ENCODE measurements at regions not wholly inside any gene's neighbourhood (a gene's known extent, or its start where the extent isn't known, plus 50 kb on each side); places are given as distances from the start of the nearest gene placed in this dataset.
"Not testable (repeated sequence)": the region's sequence is repeated elsewhere in the genome, so short reads cannot be mapped to it uniquely, and the experiment has no call there.

GRCh38 chrX:96094616-96095015 is 590.0 kb upstream of the DIAPH2 start:
- no peak overlapping the region for H3K4me3 Mint-ChIP-seq
- no peaks in the 10 kb centered on the region for H3K27me3 Mint-ChIP-seq
- H3K4me1 Mint-ChIP-seq (ENCODE audit: unreplicated experiment): no peaks in the 10 kb centered on the region
- no peak for DNase-seq (ENCODE audit: extremely low spot score, unreplicated experiment)
- no peaks in the 10 kb centered on the region for H3K36me3 Mint-ChIP-seq
- H3K27ac Mint-ChIP-seq: no peak overlapping the region
- H3K9me3 Mint-ChIP-seq: no peaks in the 10 kb centered on the region
- no peak for TF ChIP-seq CTCF (conservative IDR thresholded peaks at IDR 0.05)

- TF ChIP-seq CTCF (conservative IDR thresholded peaks at IDR 0.05): no peak
- H3K27ac Mint-ChIP-seq: no peak overlapping the region
- H3K27me3 Mint-ChIP-seq: no peaks in the 10 kb centered on the region
- no peaks in the 10 kb centered on the region for H3K36me3 Mint-ChIP-seq
- DNase-seq (ENCODE audit: extremely low spot score, unreplicated experiment): no peak
- no peaks in the 10 kb centered on the region for H3K4me1 Mint-ChIP-seq (ENCODE audit: unreplicated experiment)
- no peak overlapping the region for H3K4me3 Mint-ChIP-seq
- no peaks in the 10 kb centered on the region for H3K9me3 Mint-ChIP-seq
Observed at GRCh38 chrX:96098471-96098870, 586.2 kb upstream of the DIAPH2 start.

- Mint-ChIP-seq H3K36me3 (no peaks in the 10 kb centered on the region), H3K4me3 (no peak overlapping the region), H3K27ac (no peak overlapping the region), H3K9me3 (no peaks in the 10 kb centered on the region), H3K27me3 (no peaks in the 10 kb centered on the region), H3K4me1 (ENCODE audit: unreplicated experiment) (no peaks in the 10 kb centered on the region)
- no peak for DNase-seq (ENCODE audit: extremely low spot score, unreplicated experiment)
- no peak for TF ChIP-seq CTCF (conservative IDR thresholded peaks at IDR 0.05)
Observed at GRCh38 chrX:96102997-96103396, 581.6 kb upstream of the DIAPH2 start.

- Mint-ChIP-seq H3K4me3 (no peak overlapping the region), H3K4me1 (ENCODE audit: unreplicated experiment) (no peaks in the 10 kb centered on the region), H3K27ac (no peak overlapping the region), H3K36me3 (no peaks in the 10 kb centered on the region), H3K27me3 (no peaks in the 10 kb centered on the region), H3K9me3 (no peaks in the 10 kb centered on the region)
- TF ChIP-seq CTCF (conservative IDR thresholded peaks at IDR 0.05): peak; percentile 66
- no peak for DNase-seq (ENCODE audit: extremely low spot score, unreplicated experiment)
Observed at GRCh38 chrX:96112689-96113088, 572.0 kb upstream of the DIAPH2 start.

GRCh38 chrX:96126182-96126581 is 558.5 kb upstream of the DIAPH2 start:
- peak; percentile 60 for TF ChIP-seq CTCF (conservative IDR thresholded peaks at IDR 0.05)
- no peak overlapping the region for H3K4me3 Mint-ChIP-seq
- H3K27ac Mint-ChIP-seq: no peak overlapping the region
- H3K9me3 Mint-ChIP-seq: peaks cover 4% of the 10 kb centered on the region
- no peak for DNase-seq (ENCODE audit: extremely low spot score, unreplicated experiment)
- no peaks in the 10 kb centered on the region for H3K4me1 Mint-ChIP-seq (ENCODE audit: unreplicated experiment)
- no peaks in the 10 kb centered on the region for H3K27me3 Mint-ChIP-seq
- no peaks in the 10 kb centered on the region for H3K36me3 Mint-ChIP-seq

- not testable (repeated sequence) for H3K9me3 Mint-ChIP-seq; H3K27ac Mint-ChIP-seq; H3K36me3 Mint-ChIP-seq; DNase-seq (ENCODE audit: extremely low spot score, unreplicated experiment); H3K4me1 Mint-ChIP-seq (ENCODE audit: unreplicated experiment); H3K27me3 Mint-ChIP-seq; H3K4me3 Mint-ChIP-seq
Observed at GRCh38 chrX:96128058-96128457, 556.6 kb upstream of the DIAPH2 start.
